Activated naive CD4-positive, alpha-beta T cell treated with Interleukin-2 at 50 U/mL for 16 hours (primary cell): ENCODE measurements at regions not wholly inside any gene's neighbourhood (a gene's known extent, or its start where the extent isn't known, plus 50 kb on each side); places are given as distances from the start of the nearest gene placed in this dataset.

Experiments used
- DNase-seq: peaks from one replicate; pipeline ENCODE4 v3.0.0-alpha.2; 2020

- DNase-seq, result no peak
These were observed 57.2 kb upstream of the ACVR1 start for GRCh38 chr2:157933160-157933920.

- DNase-seq, result no peak
These were observed 56.5 kb upstream of the ACVR1 start for GRCh38 chr2:157932480-157933159.

- DNase-seq, result no peak
These were observed 55.4 kb upstream of the ACVR1 start for GRCh38 chr2:157931542-157931941.

GRCh38 chr2:157930728-157931127 lies 54.6 kb upstream of the ACVR1 start:
- no peak for DNase-seq

GRCh38 chr2:157929871-157930667 lies 53.9 kb upstream of the ACVR1 start:
- no peak for DNase-seq

- no peak for DNase-seq
These were observed 52.2 kb upstream of the ACVR1 start for GRCh38 chr2:157928372-157928771.

- DNase-seq, result no peak
These were observed 51.0 kb upstream of the ACVR1 start for GRCh38 chr2:157927155-157927554.
